Astrocyte (in vitro differentiated cells and primary cell): ENCODE measurements at regions not wholly inside any gene's neighbourhood (a gene's known extent, or its start where the extent isn't known, plus 50 kb on each side); places are given as distances from the start of the nearest gene placed in this dataset.

Experiments used
- DNase-seq: peaks from one replicate; pipeline ENCODE4 v3.0.0-alpha.2; 2010; ENCODE audit warnings: low read depth
- FAIRE-seq: peaks from 2 replicates; lab custom pipeline; 2011; peaks lifted over from hg19 to GRCh38; lab: Jason Lieb, UNC
- H2AFZ ChIP-seq: 2 replicates; pipeline ENCODE4 v1.6.0; 2012; ENCODE audit warnings: low read depth, low read length, inconsistent platforms
- H3K27ac ChIP-seq: 2 replicates; pipeline ENCODE4 v1.5.1; 2011; ENCODE audit warnings: low read depth, low read length, inconsistent platforms
- H3K27me3 ChIP-seq: 2 replicates; pipeline ENCODE4 v1.6.0; 2011; ENCODE audit warnings: low read length, inconsistent platforms; ENCODE audit not compliant: insufficient read depth
- H3K36me3 ChIP-seq: 2 replicates; pipeline ENCODE4 v1.5.1; 2011; ENCODE audit warnings: low read length, inconsistent platforms; ENCODE audit not compliant: insufficient read depth
- H3K4me1 ChIP-seq: 2 replicates; pipeline ENCODE4 v1.5.1; 2011; ENCODE audit warnings: low read length, inconsistent platforms; ENCODE audit not compliant: insufficient read depth
- H3K4me2 ChIP-seq: 2 replicates; pipeline ENCODE4 v1.6.0; 2012; ENCODE audit warnings: low read length, inconsistent platforms
- H3K4me3 ChIP-seq: 2 replicates; pipeline ENCODE4 v1.5.1; 2011; ENCODE audit warnings: low read depth, mild to moderate bottlenecking, low read length, inconsistent platforms; ENCODE audit not compliant: insufficient read depth
- H3K79me2 ChIP-seq: 2 replicates; pipeline ENCODE4 v1.6.0; 2012; ENCODE audit warnings: mild to moderate bottlenecking, low read length, inconsistent platforms; ENCODE audit not compliant: insufficient read depth
- H3K9ac ChIP-seq: 2 replicates; pipeline ENCODE4 v1.6.0; 2012; ENCODE audit warnings: mild to moderate bottlenecking, low read length, inconsistent platforms
- H3K9me3 ChIP-seq: 2 replicates; pipeline ENCODE4 v1.5.1; 2012; ENCODE audit warnings: low read depth, mild to moderate bottlenecking, low read length, inconsistent platforms; ENCODE audit not compliant: insufficient read depth
- H4K20me1 ChIP-seq: 2 replicates; pipeline ENCODE4 v1.6.0; 2012; ENCODE audit warnings: low read length, inconsistent platforms; ENCODE audit not compliant: insufficient read depth
- H3K27ac Mint-ChIP-seq: one replicate; pipeline ENCODE4 v1.8.0; 2021; ENCODE audit warnings: mild to moderate bottlenecking, mixed read lengths; ENCODE audit not compliant: unreplicated experiment
- H3K27me3 Mint-ChIP-seq: one replicate; pipeline ENCODE4 v1.8.0; 2021; ENCODE audit warnings: low read depth, mixed read lengths; ENCODE audit not compliant: unreplicated experiment
- H3K36me3 Mint-ChIP-seq: one replicate; pipeline ENCODE4 v1.8.0; 2021; ENCODE audit warnings: low read depth, mixed read lengths; ENCODE audit not compliant: unreplicated experiment
- H3K4me1 Mint-ChIP-seq: one replicate; pipeline ENCODE4 v1.8.0; 2021; ENCODE audit warnings: low read depth, mixed read lengths; ENCODE audit not compliant: unreplicated experiment
- H3K4me3 Mint-ChIP-seq: one replicate; pipeline ENCODE4 v1.8.0; 2021; ENCODE audit warnings: mild to moderate bottlenecking, moderate library complexity, mixed read lengths; ENCODE audit not compliant: unreplicated experiment
- H3K9me3 Mint-ChIP-seq: one replicate; pipeline ENCODE4 v1.8.0; 2021; ENCODE audit warnings: mild to moderate bottlenecking, mixed read lengths; ENCODE audit not compliant: unreplicated experiment
- EZH2 ChIP-seq: IDR thresholded peaks from 2 replicates; pipeline ENCODE4 v1.6.1; 2012; ENCODE audit warnings: mild to moderate bottlenecking, low read length, inconsistent platforms; ENCODE audit not compliant: insufficient read depth
- TF ChIP-seq, protein P1 (sequence below): IDR thresholded peaks from 2 replicates; pipeline ENCODE4 v1.5.1; 2011; ENCODE audit warnings: low read depth, mild to moderate bottlenecking, inconsistent platforms, low read length, moderate library complexity; ENCODE audit not compliant: insufficient read depth

DNA sequence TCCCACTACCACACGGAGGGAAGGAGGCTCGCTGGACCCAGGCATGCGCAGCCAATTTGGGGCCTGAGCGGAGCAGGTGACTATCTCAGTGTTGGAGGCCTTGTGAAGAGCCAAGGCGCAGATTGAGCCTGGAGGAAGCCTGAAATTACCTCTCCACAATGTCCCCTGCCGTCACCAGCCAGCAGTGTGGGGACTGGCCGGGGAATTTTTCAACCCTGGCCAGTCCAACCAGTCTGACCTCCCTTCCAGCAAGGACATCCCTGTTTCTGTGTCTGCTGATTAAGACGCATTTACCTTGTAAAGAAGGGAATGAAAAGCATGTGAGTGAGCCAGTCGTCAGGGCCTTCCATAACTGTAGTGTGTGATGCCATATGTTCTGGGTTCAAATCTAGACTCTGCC is 198.1 kb upstream of the IRX3 start:
- Mint-ChIP-seq H3K4me3 (no peak overlapping the region), H3K36me3 (no peaks in the 10 kb centered on the region), H3K27ac (no peak overlapping the region), H3K4me1 (no peaks in the 10 kb centered on the region), H3K9me3 (no peaks in the 10 kb centered on the region), H3K27me3 (peaks cover 30% of the 10 kb centered on the region)
- Histone ChIP-seq H3K79me2 (no peaks in the 10 kb centered on the region), H3K9me3 (no peaks in the 10 kb centered on the region), H3K36me3 (no peaks in the 10 kb centered on the region), H3K9ac (no peak overlapping the region), H3K4me1 (no peaks in the 10 kb centered on the region), H2AFZ (no peak overlapping the region), H3K4me2 (no peak overlapping the region), H4K20me1 (no peaks in the 10 kb centered on the region), H3K27ac (no peak overlapping the region), H3K4me3 (no peak overlapping the region), H3K27me3 (no peaks in the 10 kb centered on the region)
- FAIRE-seq (no peak), DNase-seq (no peak)
- TF ChIP-seq EZH2: no peak
- TF ChIP-seq, protein P1, sequence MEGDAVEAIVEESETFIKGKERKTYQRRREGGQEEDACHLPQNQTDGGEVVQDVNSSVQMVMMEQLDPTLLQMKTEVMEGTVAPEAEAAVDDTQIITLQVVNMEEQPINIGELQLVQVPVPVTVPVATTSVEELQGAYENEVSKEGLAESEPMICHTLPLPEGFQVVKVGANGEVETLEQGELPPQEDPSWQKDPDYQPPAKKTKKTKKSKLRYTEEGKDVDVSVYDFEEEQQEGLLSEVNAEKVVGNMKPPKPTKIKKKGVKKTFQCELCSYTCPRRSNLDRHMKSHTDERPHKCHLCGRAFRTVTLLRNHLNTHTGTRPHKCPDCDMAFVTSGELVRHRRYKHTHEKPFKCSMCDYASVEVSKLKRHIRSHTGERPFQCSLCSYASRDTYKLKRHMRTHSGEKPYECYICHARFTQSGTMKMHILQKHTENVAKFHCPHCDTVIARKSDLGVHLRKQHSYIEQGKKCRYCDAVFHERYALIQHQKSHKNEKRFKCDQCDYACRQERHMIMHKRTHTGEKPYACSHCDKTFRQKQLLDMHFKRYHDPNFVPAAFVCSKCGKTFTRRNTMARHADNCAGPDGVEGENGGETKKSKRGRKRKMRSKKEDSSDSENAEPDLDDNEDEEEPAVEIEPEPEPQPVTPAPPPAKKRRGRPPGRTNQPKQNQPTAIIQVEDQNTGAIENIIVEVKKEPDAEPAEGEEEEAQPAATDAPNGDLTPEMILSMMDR: no peak

DNA sequence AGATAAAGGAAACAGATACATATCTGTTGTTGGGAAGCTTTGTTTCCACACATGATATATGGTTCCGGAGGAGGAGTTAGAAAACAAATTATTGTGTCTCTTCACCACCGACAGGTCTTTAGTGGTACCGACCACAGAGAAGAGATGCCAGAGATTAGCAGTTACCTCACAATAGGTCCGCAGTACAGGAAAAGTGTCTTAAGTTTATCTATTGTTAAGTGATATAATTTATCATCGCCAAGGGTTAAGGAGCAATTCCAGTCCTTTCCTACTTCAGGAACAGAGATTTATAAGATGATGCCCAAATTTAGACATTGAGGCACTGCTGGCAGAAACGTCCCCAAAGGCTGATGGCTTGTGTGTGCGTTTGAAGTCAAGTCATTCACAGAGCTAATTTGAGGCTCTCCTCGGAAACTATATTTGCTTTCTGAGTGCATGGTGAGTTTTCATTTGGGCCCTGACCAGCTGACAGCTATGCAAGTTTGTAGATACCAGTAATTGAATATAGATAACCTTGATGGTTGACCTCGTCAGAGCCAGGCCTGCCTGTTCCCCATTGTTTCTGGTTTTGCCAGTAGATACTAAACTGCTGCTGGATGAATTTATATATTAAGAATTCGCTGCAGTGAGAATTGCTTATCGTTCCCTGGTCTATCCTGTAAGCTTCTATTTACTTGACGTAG is 196.4 kb upstream of the IRX3 start:
- no peak overlapping the region for H3K27ac Mint-ChIP-seq
- FAIRE-seq: no peak
- H3K9me3 Mint-ChIP-seq: no peaks in the 10 kb centered on the region

DNA sequence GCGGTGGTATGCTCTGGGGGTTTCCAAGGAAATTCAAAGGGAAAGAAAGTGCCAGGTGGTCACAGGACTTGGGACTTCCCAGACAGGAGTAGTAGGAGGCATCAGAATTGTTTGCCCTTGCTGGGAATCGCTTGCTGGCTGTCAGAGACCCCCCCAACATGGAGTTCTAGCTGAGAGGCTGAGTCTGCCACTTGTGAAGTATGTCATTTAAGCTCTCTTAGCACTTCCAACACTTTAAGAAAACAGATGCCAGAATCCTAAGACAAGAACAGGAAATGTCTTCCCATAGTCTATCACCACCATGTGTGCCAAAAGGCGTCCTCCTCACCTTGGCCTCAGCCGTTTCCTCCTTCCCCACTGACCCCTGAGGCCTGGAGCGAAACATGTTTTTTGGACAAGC is 193.8 kb upstream of the IRX3 start:
- Mint-ChIP-seq H3K9me3 (peaks cover 3% of the 10 kb centered on the region), H3K4me3 (no peak overlapping the region), H3K4me1 (peaks cover 4% of the 10 kb centered on the region), H3K36me3 (no peaks in the 10 kb centered on the region), H3K27ac (no peak overlapping the region), H3K27me3 (peaks cover 24% of the 10 kb centered on the region)
- Histone ChIP-seq H3K4me3 (no peak overlapping the region), H4K20me1 (no peaks in the 10 kb centered on the region), H3K36me3 (no peaks in the 10 kb centered on the region), H3K9me3 (no peaks in the 10 kb centered on the region), H3K4me2 (no peak overlapping the region), H3K79me2 (no peaks in the 10 kb centered on the region), H3K4me1 (no peaks in the 10 kb centered on the region), H3K9ac (no peak overlapping the region), H3K27ac (no peak overlapping the region), H3K27me3 (no peaks in the 10 kb centered on the region), H2AFZ (no peak overlapping the region)
- TF ChIP-seq EZH2: no peak
- TF ChIP-seq, protein P1: no peak
- no peak for DNase-seq
- FAIRE-seq: no peak

More for the DNA sequence above, 196.4 kb upstream of the IRX3 start:
- Histone ChIP-seq H3K4me3 (no peak overlapping the region), H4K20me1 (no peaks in the 10 kb centered on the region), H3K4me1 (no peaks in the 10 kb centered on the region), H3K9me3 (no peaks in the 10 kb centered on the region), H3K79me2 (no peaks in the 10 kb centered on the region), H2AFZ (no peak overlapping the region), H3K27ac (no peak overlapping the region), H3K4me2 (no peak overlapping the region), H3K27me3 (no peaks in the 10 kb centered on the region), H3K9ac (no peak overlapping the region), H3K36me3 (no peaks in the 10 kb centered on the region)
- peaks cover 19% of the 10 kb centered on the region for H3K27me3 Mint-ChIP-seq
- no peaks in the 10 kb centered on the region for H3K4me1 Mint-ChIP-seq
- H3K36me3 Mint-ChIP-seq: no peaks in the 10 kb centered on the region
- TF ChIP-seq, protein P1: no peak
- TF ChIP-seq EZH2: no peak
- no peak overlapping the region for H3K4me3 Mint-ChIP-seq
- no peak for DNase-seq
